ENCODE measurements at regions not wholly inside any gene's neighbourhood (a gene's known extent, or its start where the extent isn't known, plus 50 kb on each side); places are given as distances from the start of the nearest gene placed in this dataset.

GRCh38 chr2:152942940-152943440, 224.6 kb downstream of the ARL6IP6 start:
- H3K4me1 ChIP-seq (ENCODE audit: control insufficient read depth, insufficient read depth, low read length), result no peaks in the 10 kb centered on the region
- no peaks in the 10 kb centered on the region for H3K27me3 ChIP-seq (ENCODE audit: control insufficient read depth, insufficient read depth, low read length)
- WGBS (ENCODE audit: insufficient coverage, insufficient read length), result no CpG with 5 or more reads among the region's 3 CpGs
- H3K36me3 ChIP-seq (ENCODE audit: control insufficient read depth, insufficient read depth, low read length), result no peaks in the 10 kb centered on the region
- no peak for DNase-seq (ENCODE audit: low read depth, low spot score)
- no peak overlapping the region for H3K27ac ChIP-seq (ENCODE audit: low read length)
- no peak overlapping the region for H3K4me3 ChIP-seq (ENCODE audit: low read length)
- H3K9me3 ChIP-seq (ENCODE audit: control insufficient read depth, insufficient read depth, low read length), result no peaks in the 10 kb centered on the region

DNA sequence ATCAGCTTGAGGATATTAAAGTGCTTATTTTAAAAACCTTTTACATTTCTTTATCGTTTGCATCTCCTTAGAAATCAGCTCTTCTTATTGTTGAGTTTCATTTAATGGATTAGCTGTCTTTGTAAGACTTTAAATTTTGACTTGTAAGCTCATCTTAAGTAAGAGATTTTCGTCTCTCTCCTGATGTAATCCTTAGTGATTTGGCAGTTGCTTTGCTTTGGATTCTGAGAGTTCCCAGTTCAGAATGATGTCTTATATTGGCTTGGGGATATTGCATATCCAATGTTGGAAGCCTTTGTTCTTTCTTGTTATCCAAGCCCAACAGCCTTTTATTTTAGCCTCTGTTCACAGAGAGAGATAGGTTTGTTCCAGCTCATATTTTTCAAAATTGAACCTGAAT, 212.1 kb downstream of the ARL6IP6 start:
- no peak for DNase-seq (ENCODE audit: low read depth, low spot score)
- no peaks in the 10 kb centered on the region for H3K9me3 ChIP-seq (ENCODE audit: control insufficient read depth, insufficient read depth, low read length)
- no peaks in the 10 kb centered on the region for H3K36me3 ChIP-seq (ENCODE audit: control insufficient read depth, insufficient read depth, low read length)
- no CpG with 5 or more reads among the region's 2 CpGs for WGBS (ENCODE audit: insufficient coverage, insufficient read length)
- no peak overlapping the region for H3K4me3 ChIP-seq (ENCODE audit: low read length)
- no peaks in the 10 kb centered on the region for H3K4me1 ChIP-seq (ENCODE audit: control insufficient read depth, insufficient read depth, low read length)
- H3K27me3 ChIP-seq (ENCODE audit: control insufficient read depth, insufficient read depth, low read length), result no peaks in the 10 kb centered on the region
- no peak overlapping the region for H3K27ac ChIP-seq (ENCODE audit: low read length)

DNA sequence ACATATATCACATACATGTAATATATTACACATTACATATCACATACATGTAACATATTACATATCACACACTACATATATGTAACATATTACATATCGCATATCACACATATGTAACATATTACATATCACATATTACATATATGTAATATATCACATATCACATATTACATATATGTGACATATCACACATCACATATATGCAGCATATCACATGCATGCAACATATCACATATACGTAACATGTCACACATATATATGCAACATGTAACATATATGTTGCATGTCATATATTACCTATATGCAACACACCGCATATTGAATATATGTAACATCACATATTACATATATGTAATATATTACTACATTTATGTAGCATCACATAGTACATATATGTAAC, 211.2 kb downstream of the ARL6IP6 start:
- no peak for DNase-seq (ENCODE audit: low read depth, low spot score)
- WGBS (ENCODE audit: insufficient coverage, insufficient read length), result no CpG with 5 or more reads among the region's 3 CpGs
- H3K27me3 ChIP-seq (ENCODE audit: control insufficient read depth, insufficient read depth, low read length), result no peaks in the 10 kb centered on the region
- H3K9me3 ChIP-seq (ENCODE audit: control insufficient read depth, insufficient read depth, low read length), result no peaks in the 10 kb centered on the region
- no peak overlapping the region for H3K27ac ChIP-seq (ENCODE audit: low read length)
- no peaks in the 10 kb centered on the region for H3K4me1 ChIP-seq (ENCODE audit: control insufficient read depth, insufficient read depth, low read length)
- no peaks in the 10 kb centered on the region for H3K36me3 ChIP-seq (ENCODE audit: control insufficient read depth, insufficient read depth, low read length)
- no peak overlapping the region for H3K4me3 ChIP-seq (ENCODE audit: low read length)

DNA sequence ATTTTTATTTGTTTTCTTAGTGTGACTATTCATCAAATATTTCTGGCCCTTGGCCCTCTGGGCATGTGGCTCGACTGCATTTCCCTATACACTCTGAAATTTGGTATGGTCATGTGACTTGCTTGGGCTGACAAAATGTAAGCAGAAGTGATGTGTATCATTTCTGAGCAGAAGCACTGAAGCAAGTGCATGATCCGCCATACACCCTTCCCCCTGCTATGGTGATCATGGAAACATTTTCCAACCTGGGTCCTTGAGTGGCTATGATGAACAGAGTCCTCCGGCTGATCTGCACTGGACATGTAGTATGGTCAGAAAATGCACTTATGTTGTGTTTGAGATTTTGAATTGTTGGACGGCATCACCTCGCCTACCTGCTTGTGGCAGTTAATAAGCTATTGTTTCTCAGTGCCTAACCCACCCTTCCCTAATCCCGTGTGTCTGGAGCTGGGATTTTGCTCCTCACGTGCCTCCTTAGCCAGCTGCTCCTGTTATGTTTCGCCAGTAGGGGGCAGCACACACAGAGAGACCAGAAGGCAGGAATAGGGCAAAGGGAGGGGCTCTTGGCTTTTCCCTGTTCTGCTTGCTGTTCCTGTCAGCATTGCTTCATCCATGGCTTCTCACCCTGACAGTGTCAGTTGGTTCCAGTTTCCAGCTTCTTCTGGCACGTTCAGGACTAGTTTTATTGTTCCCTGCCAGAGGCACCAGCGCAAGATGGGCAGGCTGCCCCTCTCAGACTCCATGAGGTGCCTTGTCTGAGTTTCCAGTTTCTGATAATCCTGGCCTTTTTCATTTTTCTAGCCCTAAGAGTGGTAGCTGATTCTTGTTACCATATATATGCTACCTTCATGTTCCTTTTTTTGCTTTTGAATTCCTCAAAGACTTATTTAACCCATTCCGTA, 207.4 kb downstream of the ARL6IP6 start:
- no peak overlapping the region for H3K4me3 ChIP-seq (ENCODE audit: low read length)
- WGBS (ENCODE audit: insufficient coverage, insufficient read length), result no CpG with 5 or more reads among the region's 11 CpGs
- DNase-seq (ENCODE audit: low read depth, low spot score), result peak; percentile 72

DNA sequence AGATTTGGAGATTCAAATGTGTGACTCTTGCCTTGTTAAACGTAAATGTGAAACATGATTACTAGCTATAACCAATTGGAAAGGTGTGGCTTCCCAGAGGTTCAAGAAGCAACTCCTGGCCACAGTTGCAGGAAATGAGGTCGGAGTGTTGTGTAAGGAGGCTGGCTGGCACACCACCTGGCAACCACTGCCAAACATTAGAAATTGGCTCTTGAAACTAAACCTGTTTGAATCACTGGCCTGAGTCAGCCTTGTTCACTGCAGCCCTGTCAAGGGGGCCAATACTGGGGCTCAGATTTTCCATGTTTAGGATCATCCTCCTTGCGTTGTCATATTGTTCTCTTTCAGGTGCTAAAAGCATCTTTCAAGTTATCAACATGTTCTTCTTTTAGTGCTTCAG, 206.3 kb downstream of the ARL6IP6 start:
- Histone ChIP-seq H3K36me3 (ENCODE audit: control insufficient read depth, insufficient read depth, low read length) (no peaks in the 10 kb centered on the region), H3K27me3 (ENCODE audit: control insufficient read depth, insufficient read depth, low read length) (no peaks in the 10 kb centered on the region), H3K9me3 (ENCODE audit: control insufficient read depth, insufficient read depth, low read length) (no peaks in the 10 kb centered on the region), H3K4me3 (ENCODE audit: low read length) (no peak overlapping the region), H3K4me1 (ENCODE audit: control insufficient read depth, insufficient read depth, low read length) (no peaks in the 10 kb centered on the region), H3K27ac (ENCODE audit: low read length) (no peak overlapping the region)
- no CpG with 5 or more reads among the region's 3 CpGs for WGBS (ENCODE audit: insufficient coverage, insufficient read length)
- no peak for DNase-seq (ENCODE audit: low read depth, low spot score)

More for the DNA sequence above, 207.4 kb downstream of the ARL6IP6 start:
- Histone ChIP-seq H3K9me3 (ENCODE audit: control insufficient read depth, insufficient read depth, low read length) (no peaks in the 10 kb centered on the region), H3K27me3 (ENCODE audit: control insufficient read depth, insufficient read depth, low read length) (no peaks in the 10 kb centered on the region), H3K27ac (ENCODE audit: low read length) (no peak overlapping the region), H3K36me3 (ENCODE audit: control insufficient read depth, insufficient read depth, low read length) (no peaks in the 10 kb centered on the region), H3K4me1 (ENCODE audit: control insufficient read depth, insufficient read depth, low read length) (no peaks in the 10 kb centered on the region)

GRCh38 chr2:152924219-152924618, 205.8 kb downstream of the ARL6IP6 start:
- WGBS (ENCODE audit: insufficient coverage, insufficient read length), result no CpG with 5 or more reads among the region's 1 CpG
- Histone ChIP-seq H3K36me3 (ENCODE audit: control insufficient read depth, insufficient read depth, low read length) (no peaks in the 10 kb centered on the region), H3K27ac (ENCODE audit: low read length) (no peak overlapping the region), H3K4me1 (ENCODE audit: control insufficient read depth, insufficient read depth, low read length) (no peaks in the 10 kb centered on the region), H3K4me3 (ENCODE audit: low read length) (no peak overlapping the region), H3K27me3 (ENCODE audit: control insufficient read depth, insufficient read depth, low read length) (no peaks in the 10 kb centered on the region), H3K9me3 (ENCODE audit: control insufficient read depth, insufficient read depth, low read length) (no peaks in the 10 kb centered on the region)
- DNase-seq (ENCODE audit: low read depth, low spot score), result no peak

DNA sequence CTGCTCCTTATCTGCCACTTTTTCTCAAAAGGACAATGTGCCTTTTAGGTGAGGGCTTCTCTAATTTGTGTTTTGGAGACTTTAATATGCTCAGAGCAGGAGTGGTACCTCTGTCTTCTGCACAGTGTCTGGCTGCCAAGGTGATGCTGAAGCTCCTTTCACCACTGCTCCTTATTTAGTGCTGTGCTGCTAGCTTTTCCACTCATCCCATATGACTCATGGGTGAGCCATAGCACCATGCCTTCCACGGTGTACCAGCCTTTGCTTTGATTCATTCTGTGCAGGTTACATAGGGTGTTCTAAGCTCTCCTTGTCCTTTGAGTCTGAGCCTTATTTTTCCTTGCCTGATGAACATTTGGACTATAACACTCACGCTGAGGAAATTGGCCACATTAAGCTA, 202.4 kb downstream of the ARL6IP6 start:
- Histone ChIP-seq H3K9me3 (ENCODE audit: control insufficient read depth, insufficient read depth, low read length) (no peaks in the 10 kb centered on the region), H3K27ac (ENCODE audit: low read length) (no peak overlapping the region), H3K27me3 (ENCODE audit: control insufficient read depth, insufficient read depth, low read length) (no peaks in the 10 kb centered on the region), H3K4me3 (ENCODE audit: low read length) (no peak overlapping the region), H3K36me3 (ENCODE audit: control insufficient read depth, insufficient read depth, low read length) (no peaks in the 10 kb centered on the region), H3K4me1 (ENCODE audit: control insufficient read depth, insufficient read depth, low read length) (no peaks in the 10 kb centered on the region)
- WGBS (ENCODE audit: insufficient coverage, insufficient read length), result no CpG with 5 or more reads among the region's 2 CpGs
- DNase-seq (ENCODE audit: low read depth, low spot score), result no peak

GRCh38 chr2:152910970-152911369, 192.6 kb downstream of the ARL6IP6 start:
- Histone ChIP-seq H3K9me3 (ENCODE audit: control insufficient read depth, insufficient read depth, low read length) (no peaks in the 10 kb centered on the region), H3K27me3 (ENCODE audit: control insufficient read depth, insufficient read depth, low read length) (no peaks in the 10 kb centered on the region), H3K4me3 (ENCODE audit: low read length) (no peak overlapping the region), H3K36me3 (ENCODE audit: control insufficient read depth, insufficient read depth, low read length) (no peaks in the 10 kb centered on the region), H3K4me1 (ENCODE audit: control insufficient read depth, insufficient read depth, low read length) (no peaks in the 10 kb centered on the region), H3K27ac (ENCODE audit: low read length) (no peak overlapping the region)
- DNase-seq (ENCODE audit: low read depth, low spot score), result no peak

GRCh38 chr2:152907046-152907445, 188.6 kb downstream of the ARL6IP6 start:
- WGBS (ENCODE audit: insufficient coverage, insufficient read length), result 100% methylated on average over 2 of the region's 5 CpGs
- no peaks in the 10 kb centered on the region for H3K9me3 ChIP-seq (ENCODE audit: control insufficient read depth, insufficient read depth, low read length)
- no peak overlapping the region for H3K4me3 ChIP-seq (ENCODE audit: low read length)
- DNase-seq (ENCODE audit: low read depth, low spot score), result no peak
- H3K36me3 ChIP-seq (ENCODE audit: control insufficient read depth, insufficient read depth, low read length), result no peaks in the 10 kb centered on the region
- no peak overlapping the region for H3K27ac ChIP-seq (ENCODE audit: low read length)
- no peaks in the 10 kb centered on the region for H3K27me3 ChIP-seq (ENCODE audit: control insufficient read depth, insufficient read depth, low read length)
- no peaks in the 10 kb centered on the region for H3K4me1 ChIP-seq (ENCODE audit: control insufficient read depth, insufficient read depth, low read length)

- no peak for DNase-seq (ENCODE audit: low read depth, low spot score)
- Histone ChIP-seq H3K4me1 (ENCODE audit: control insufficient read depth, insufficient read depth, low read length) (no peaks in the 10 kb centered on the region), H3K27me3 (ENCODE audit: control insufficient read depth, insufficient read depth, low read length) (no peaks in the 10 kb centered on the region), H3K4me3 (ENCODE audit: low read length) (no peak overlapping the region), H3K36me3 (ENCODE audit: control insufficient read depth, insufficient read depth, low read length) (no peaks in the 10 kb centered on the region), H3K9me3 (ENCODE audit: control insufficient read depth, insufficient read depth, low read length) (no peaks in the 10 kb centered on the region), H3K27ac (ENCODE audit: low read length) (no peak overlapping the region)
- WGBS (ENCODE audit: insufficient coverage, insufficient read length), result no CpG with 5 or more reads among the region's 5 CpGs
Measured at GRCh38 chr2:152894051-152894450, 175.6 kb downstream of the ARL6IP6 start.

- H3K9me3 ChIP-seq (ENCODE audit: control insufficient read depth, insufficient read depth, low read length), result no peaks in the 10 kb centered on the region
- no CpG with 5 or more reads among the region's 2 CpGs for WGBS (ENCODE audit: insufficient coverage, insufficient read length)
- no peaks in the 10 kb centered on the region for H3K4me1 ChIP-seq (ENCODE audit: control insufficient read depth, insufficient read depth, low read length)
- no peak for DNase-seq (ENCODE audit: low read depth, low spot score)
- no peaks in the 10 kb centered on the region for H3K36me3 ChIP-seq (ENCODE audit: control insufficient read depth, insufficient read depth, low read length)
- H3K4me3 ChIP-seq (ENCODE audit: low read length), result no peak overlapping the region
- H3K27me3 ChIP-seq (ENCODE audit: control insufficient read depth, insufficient read depth, low read length), result no peaks in the 10 kb centered on the region
- H3K27ac ChIP-seq (ENCODE audit: low read length), result no peak overlapping the region
Measured at GRCh38 chr2:152890736-152891135, 172.3 kb downstream of the ARL6IP6 start.

All from iPS DF 6.9 (cell line).